ENCODE measurements at regions not wholly inside any gene's neighbourhood (a gene's known extent, or its start where the extent isn't known, plus 50 kb on each side); places are given as distances from the start of the nearest gene placed in this dataset.

DNA sequence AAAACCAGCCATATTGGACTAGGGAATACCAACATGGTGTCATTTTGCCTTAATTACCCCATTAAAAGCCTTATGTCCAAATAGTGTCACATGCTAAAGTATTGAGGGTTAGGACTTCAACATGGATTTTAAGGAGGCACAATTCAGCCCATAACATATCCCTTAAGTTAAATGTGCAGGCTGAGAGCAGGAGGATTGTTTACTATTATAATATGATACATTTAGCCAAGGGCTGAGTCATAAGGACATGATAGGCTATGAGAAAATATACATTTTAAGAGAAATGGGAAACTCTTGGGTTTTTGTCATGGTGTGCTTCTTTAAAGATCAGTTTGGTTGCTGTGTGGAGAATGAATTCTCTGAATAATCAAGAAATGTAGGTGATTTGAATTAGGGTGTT lies 136.8 kb downstream of the RDH14 start:
- DNase-seq (ENCODE audit: low read depth), result no peak

DNA sequence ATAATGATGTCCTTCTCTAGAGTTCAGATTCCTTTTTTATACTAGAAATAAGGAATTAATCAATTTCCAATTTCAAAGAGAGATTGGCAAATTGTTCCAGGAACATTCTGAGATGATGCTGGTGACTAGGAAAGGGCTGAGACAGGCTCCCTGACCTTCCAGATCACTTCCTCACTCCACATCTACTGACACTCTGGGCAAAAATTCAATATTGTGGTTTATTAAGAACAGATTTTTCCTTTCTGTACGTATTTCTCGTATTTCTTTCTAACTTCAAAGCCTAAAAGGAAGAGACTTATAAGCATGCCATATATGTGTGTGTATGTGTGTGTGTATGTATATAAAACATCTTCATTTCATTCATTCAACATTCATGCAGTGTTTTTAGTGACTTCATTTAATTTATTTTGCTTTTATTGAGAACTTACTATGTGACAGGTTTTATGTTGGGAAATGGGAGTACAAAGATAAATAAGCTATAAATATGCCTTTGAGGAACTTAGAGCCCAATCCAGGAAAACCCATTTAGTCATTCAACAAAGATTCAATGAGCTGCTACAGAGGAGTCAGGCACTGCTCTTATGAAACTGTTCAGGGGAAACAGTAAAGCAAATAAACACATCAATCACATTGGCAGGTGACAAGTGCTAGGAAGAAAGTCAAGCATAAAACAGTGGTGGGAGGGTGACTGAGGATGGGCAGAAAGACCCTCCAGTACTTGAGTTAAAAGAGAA lies 137.9 kb downstream of the RDH14 start:
- DNase-seq (ENCODE audit: low read depth), result no peak

DNA sequence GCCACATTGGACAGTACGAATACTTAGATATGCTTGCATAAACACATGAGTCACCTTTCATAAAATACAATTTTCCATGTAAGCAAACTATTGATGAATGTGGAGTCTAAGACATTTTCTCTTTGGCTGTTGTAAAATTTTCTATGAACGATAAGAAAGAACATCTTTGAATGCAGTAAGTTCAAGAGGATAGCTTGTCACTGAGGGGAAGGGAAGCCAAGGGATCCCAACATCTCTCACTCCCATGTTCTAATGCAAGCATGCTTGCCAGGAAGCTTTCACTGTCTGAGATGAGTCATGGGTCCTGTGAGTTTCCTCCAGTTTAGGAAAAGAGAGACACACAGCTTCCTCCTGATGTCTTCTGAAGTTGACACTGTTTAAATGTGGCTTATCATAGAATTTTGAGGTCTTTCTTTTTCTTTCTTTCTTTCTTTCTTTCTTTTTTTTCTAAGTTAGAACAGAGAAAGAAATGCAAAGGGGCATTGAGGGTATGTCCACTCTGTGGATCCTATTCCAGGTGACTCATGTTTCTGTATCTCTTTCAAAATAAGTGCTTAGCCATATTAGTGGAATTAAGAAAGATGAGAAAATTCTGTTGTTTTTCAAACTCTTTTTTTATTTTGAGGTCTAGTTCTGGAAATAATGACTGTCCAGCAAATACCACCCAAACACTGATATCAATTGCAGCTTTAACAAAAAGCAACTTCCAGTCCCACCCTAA lies 146.6 kb downstream of the RDH14 start:
- DNase-seq (ENCODE audit: low read depth), result peak; percentile 63

DNA sequence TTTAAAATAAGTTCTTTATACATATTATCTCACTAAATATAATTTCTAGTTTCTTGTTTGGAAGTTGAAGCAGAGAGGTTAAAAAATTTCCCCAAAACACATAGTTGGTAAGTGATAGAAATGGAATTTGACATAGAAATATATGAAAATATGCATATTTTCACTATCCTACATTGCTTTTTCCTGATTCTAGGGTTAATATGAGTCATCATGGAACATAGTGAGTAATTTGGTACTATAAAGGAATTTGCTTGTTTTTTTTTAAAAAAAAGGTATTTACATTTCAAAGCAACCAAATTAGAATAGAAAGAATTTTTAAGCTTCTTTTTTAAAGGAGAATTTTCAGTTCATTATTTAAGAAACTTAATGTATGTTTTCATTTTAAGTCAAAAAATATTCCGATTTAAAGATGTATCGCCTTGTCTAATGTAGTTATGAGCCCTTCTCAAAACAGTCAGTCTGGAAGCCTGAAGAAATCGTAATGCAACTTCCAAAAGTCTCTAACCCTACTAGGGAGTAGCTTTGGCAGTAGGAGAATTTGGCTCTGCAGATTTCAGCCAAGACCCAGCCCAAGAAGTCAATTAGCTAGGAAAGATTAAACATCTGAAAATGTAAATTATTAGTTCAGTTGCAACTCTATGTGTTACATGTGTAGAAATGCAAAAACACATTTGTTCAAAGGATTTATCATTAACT lies 147.3 kb downstream of the RDH14 start:
- DNase-seq (ENCODE audit: low read depth), result no peak

DNA sequence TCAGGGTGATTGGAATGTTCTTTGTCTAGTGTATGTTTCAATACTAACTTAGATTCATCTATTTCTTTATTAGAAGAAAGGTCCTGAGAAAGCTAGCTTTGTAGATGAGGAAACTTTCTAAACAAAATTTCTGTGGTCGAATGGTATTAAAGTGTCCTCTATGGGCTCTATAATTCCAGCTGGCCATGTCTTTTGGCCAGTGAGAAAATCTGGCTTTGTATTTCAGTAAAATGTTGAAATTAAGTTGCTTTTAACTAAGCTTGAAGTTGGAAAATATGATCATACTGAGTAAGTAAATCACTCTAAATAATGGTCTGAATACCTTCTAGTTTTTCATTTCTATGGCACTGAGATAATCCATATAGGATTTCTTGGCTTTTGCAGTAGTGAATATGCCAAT lies 148.8 kb downstream of the RDH14 start:
- DNase-seq (ENCODE audit: low read depth), result no peak

DNA sequence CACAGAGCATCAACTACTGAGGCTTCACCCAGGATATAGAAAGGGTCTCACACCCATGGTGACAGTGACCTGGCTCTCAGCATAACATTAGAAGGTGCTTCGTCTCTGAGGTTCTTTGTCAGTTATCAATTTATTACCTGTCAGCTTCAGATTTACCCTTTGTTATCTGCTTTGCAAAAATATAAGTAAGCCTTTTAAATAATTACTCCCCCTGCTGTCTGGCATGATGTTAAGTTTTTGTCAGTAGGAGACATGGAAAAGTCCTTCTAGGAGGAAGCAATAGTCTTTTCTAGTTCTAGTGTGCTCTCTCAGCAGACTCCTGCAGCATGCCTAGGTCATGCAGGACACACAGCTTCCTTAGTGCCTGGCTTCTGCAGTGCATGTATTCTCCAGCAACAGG lies 149.9 kb downstream of the RDH14 start:
- DNase-seq (ENCODE audit: low read depth), result no peak

DNA sequence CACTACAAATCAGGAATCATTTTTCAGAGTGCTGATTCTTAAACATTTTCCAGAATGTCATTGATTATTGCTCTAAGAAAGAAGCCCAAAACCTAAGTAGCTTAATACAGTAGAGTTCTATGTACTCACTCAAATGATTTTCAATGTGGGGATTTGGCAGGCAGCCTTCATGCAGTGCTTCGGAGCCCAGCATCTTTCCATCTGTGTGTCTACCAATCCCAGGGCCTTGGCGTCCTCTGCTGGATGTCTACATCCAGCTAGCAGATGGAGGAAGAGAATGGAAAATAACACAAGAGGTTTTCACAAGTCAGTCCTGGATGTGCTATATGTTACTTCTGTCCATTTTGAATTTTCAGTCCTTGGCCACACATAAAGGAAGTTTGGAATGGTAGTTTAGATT lies 151.8 kb downstream of the RDH14 start:
- DNase-seq (ENCODE audit: low read depth), result no peak

DNA sequence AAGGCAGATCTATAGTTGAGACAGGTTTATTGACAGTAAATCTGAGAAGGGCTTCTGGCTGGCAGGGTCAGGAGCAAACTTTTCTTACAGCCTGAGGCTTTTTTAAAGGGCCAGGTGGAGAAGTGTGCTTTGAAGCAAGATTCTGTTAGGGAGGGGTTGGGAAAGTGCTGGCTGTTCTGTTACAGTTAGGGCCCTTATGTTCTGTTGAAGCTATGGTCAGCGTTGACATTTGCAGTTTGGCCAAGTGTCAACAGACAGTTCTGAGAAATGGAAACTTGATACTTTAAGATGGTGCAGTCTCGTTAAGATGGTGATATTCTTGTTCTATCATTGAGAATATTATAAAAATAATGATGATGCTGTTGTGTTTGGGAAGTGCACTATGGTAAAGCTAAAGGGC lies 154.2 kb downstream of the RDH14 start:
- no peak for DNase-seq (ENCODE audit: low read depth)

DNA sequence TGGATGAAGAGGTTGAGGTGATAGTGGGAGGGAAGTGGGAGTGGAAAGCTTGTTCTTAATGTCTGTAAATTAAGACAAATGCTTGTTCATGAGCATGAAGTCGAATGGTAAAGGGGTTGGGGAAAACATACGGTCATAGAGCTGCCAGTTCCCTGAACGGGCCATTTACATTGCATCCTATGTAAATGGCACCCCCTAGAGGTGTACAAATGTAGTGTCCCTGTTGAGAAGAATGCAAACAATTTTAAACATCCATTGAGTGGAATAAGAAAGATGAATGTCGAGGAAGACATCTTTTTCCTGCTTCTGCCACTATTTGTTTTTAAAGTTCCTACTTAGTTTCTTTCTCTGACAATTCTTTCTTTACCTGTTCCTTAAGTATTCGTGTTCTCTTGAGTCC lies 155.7 kb downstream of the RDH14 start:
- DNase-seq (ENCODE audit: low read depth), result no peak

DNA sequence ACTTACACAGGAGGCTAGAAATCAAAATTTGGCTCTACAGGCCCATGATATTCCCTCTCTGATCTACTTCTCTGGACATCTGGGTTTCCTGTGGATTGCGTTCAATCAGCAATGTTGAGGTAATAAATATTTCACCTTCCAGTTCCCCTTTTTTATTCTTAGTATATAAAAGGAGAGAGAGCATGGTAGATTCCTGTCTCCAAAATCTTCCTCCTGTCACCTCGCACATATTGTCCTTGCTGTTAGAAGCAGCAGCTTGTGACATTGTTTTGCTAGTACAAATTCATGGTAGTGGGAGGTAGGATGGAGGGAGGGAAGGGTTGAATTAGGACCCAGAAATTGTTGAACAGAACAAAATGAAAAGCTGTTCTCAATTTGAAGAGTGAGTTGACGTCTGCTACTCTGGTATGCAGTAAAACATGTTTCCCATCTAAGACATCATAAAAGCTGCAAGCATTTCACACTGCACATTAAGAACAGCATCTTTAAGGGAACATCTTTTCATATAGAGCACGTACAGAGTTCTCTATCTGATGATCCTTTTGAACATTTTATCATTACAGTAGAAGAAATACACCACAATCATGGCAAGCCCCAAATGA lies 156.4 kb downstream of the RDH14 start:
- no peak for DNase-seq (ENCODE audit: low read depth)

DNA sequence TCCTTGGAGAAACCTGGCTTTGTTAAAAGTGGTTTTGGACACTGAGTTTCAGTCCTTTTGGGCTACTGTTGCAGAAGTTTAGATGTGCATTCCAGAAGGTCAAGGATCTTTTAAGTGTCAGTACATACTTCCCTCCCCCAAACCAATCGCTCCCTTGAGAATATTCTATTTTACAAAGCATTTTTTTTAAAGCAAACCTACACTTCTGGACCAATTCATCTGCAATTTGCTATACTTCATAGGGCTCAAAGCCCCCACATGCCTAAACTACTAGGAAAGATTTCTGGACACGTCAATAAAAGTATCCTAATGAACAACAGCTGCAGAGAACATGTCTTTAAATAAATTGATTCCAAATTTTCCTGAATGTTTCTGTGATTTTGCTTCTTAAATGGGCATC lies 157.6 kb downstream of the RDH14 start:
- no peak for DNase-seq (ENCODE audit: low read depth)

DNA sequence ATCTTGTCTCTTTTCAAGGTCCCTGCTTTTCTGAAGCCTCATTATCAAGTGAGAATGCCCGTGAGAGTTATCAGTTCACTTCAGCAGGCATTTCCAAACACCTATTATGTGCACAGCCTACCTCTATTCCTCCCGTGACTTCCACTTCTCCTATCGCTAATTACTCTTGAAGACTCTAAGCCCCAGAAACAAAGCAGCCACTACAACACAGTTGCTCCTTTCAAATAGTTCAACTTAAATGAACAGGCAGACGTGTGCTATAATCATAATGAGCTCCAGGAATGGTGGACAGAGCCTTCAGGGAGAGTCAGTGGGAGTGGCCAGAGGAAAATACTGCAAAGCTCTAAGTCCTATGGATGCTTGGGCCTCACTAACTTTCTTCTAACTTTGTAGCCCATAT lies 159.0 kb downstream of the RDH14 start:
- DNase-seq (ENCODE audit: low read depth), result no peak

DNA sequence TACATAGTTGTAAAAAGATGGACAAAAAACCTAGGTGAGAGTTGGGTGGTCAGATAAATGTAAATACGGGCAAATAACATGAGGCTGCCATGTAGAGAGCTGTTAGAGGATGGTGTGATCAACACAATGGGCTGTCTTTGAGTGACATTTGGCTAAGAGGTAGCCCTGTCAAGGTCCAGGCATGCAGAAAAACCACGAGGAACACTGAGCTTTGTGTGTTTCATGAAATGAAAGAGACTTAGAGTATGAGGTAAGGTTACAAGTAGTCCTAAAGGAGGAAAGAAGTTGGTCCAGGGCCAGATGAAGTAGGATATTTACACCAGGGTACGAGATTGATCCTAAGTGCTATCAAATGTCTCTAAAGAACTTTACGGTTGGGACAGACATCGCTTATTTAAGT lies 160.9 kb downstream of the RDH14 start:
- no peak for DNase-seq (ENCODE audit: low read depth)

DNA sequence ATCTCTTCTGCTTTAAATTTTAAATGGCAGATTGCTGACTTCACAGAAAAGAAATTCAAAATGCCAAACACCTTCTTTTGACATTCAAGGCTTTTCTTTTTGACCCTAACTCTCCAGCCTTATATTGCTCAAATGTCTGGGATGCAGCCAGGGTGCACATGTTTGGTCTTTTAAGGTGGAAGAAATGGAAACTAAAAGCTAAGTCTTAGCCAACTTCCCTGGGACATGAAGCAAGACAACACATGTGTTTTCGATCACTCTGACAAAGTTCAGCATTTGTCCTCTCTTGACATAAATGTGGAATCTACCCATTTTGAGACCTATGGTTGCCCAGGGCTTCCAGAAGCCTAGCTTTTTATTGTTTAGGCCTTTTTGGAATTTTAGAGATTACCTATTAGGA lies 161.6 kb downstream of the RDH14 start:
- peak; percentile 47 for DNase-seq (ENCODE audit: low read depth)

DNA sequence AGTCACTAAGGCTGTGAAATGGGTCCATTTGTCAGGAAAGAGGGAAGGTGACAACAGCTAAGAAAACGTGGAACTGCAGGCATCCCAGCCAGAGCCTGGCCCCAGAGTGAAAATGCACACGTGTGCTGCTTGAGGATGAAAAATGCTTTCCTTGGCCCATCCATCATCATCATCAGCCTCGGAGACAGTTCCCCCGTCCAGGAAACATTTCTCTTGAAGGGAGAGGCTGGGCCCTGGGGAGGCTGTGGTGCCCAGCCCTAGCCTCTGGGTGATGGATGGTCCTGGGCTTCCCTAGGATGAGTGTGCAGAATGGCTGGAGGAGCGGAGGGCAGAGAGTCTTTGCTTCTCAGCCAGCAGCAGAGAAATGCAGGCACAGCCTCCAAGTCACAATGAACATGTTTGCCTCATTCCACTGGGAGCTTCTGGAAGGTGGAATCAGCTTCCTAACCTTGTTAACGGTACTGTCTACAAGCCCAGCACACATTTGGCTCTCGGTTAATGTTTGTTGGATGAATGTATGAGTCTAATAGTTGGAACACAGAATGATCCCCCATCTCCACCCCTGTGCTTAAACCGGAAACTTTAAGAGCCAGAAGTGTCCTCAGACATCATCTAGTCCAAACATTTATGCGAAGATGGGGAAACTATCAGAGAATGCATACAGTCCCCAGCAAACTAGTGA lies 164.0 kb downstream of the RDH14 start:
- DNase-seq (ENCODE audit: low read depth), result no peak

DNA sequence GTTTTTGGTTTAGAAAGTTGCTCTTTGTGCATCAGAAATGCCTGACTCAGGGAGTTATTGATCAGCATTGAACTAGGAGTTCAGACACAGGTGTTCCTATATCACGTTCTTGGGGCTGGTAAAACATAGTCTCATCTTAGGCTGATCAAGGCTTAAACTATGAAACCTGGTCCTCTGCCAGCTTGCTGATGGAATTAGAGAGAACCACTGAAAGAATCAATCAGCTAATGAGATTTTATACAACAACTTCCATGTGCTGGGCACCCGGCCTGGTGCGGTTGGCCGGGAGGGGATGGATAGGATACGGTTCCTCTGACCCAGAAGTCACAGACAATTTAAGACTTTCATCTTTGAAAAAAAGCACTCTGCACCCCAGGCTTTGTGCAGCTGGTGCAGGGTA lies 164.9 kb downstream of the RDH14 start:
- no peak for DNase-seq (ENCODE audit: low read depth)

DNA sequence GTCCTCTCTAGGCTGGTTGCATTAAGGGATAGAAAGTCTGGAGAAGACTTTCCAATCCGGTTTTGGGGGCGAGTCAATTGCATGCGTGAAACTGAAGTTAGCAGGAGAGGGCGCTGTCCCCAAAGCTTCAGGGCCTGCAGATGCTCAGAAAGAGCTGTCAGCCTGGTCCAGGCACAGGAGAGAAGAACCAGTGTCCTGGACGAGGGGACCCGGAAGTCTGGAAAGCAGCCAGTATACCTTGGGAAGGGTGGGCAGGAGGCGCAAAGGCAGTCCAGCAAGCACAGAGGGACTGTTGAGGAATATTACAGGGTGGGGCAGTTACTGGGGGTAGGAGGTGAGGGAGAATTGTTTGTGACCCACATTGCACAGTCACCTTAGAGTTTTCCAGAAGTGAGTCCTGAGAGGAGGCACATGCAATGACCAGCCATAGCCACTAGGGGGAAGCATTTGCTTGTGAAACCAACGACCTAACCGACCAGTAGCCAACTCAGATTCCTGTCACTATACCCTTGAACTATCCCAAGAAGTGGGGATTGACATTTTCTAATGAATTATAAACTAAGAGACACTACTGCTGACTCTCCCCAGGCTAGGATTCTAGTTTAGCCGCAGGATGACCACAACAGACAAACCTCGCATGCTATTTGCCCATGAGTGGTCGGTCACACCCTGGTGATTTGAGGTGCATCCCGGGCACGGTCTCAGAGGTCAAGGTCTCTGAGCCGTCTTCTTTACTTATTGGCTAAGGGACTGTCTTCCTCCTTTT lies 172.8 kb downstream of the RDH14 start:
- DNase-seq (ENCODE audit: low read depth), result peak; percentile 66

DNA sequence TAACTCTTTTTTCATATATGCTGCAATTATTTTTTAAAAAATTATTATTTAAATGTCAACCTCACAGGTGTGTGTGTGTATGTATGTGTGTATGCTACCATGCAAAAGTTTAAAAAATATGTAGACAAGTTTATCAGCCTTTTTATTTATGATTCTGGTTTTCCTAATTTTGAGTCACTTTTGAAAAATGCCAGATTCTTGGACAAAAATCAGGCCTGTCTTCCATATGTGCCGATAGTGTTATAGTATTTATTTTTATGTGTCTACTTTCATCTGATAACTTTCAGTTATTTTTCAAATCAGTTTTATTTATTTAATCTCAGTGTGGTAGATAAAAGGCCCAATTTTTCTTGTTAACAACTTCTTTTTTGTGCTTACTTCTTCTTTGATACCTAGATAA lies 176.2 kb downstream of the RDH14 start:
- DNase-seq (ENCODE audit: low read depth), result no peak

DNA sequence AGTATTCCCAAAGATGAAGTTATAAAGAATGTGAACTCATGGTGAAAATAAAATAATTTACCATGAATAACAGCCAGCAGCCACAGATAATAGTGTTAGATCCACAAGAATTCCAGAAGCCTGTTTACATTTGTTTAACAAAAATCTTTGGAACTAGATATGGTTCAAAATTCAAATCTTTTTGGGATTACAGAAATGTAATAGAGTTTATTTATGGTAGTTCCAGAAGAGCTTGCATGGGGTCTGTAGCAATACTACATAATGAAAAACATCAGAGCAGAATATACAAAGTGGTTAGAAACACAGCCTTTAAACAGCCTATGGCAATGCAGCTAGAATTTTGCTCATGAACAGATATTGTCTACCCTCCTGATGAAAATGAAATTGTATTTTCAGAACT lies 179.1 kb downstream of the RDH14 start:
- no peak for DNase-seq (ENCODE audit: low read depth)

DNA sequence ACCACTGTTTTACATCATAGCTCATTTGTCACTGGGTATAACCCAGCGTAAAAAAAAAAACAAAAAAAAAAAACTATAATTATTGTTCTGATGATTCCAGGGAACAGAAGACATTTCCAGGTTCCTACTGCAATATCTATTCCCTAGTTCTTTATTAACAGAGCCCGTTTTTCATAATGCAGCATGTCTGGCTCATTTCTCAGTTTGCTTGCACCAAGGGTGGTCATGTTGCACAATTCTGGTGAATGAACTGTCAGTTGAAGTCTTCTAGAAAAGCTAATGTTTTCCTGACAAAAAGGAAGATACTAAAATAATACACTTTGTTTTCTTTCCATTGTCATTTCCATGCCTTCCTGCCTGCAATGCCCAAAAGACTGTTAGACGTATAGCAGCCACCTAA lies 180.1 kb downstream of the RDH14 start:
- DNase-seq (ENCODE audit: low read depth), result no peak

DNA sequence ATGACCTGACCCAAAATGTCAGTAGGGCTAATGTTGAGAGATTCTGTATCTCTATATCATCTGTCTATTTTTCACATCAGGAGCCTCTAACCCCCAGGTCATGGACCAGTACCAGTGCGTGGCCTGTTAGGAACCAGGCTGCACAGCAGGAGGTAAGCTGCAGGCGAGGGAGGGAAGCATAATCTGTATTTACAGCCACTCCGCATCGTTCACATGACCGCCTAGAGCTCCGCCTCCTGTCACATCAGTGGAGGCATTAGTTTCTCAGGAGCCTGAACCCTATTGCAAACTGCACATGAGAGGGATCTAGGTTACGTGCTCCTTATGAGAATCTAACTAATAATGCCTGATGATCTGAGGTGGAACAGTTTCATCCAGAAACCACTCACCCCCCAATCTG lies 180.6 kb downstream of the RDH14 start:
- DNase-seq (ENCODE audit: low read depth), result no peak
